Mammary epithelial cell (primary cell): ENCODE measurements at regions not wholly inside any gene's neighbourhood (a gene's known extent, or its start where the extent isn't known, plus 50 kb on each side); places are given as distances from the start of the nearest gene placed in this dataset.

Experiments used
- CTCF ChIP-seq, 2 donors: IDR thresholded peaks in 1 of 2; conservative IDR thresholded peaks in 1 of 2; 2 replicates each; pipeline ENCODE4 v1.5.1; 2011 to 2012; ENCODE audit warnings: inconsistent platforms in 2 of 2, low read length in 2 of 2, mild to moderate bottlenecking in 2 of 2, control low read depth in 1 of 2, low read depth in 1 of 2; ENCODE audit not compliant: insufficient read depth in 1 of 2; ENCODE audit errors: extremely low read depth in 1 of 2
- EZH2 ChIP-seq: IDR thresholded peaks from 2 replicates; pipeline ENCODE4 v1.6.1; 2012; ENCODE audit warnings: low read length, inconsistent platforms, borderline replicate concordance

GRCh38 chr3:72185549-72186399 lies 400.8 kb upstream of the PROK2 start:
- TF ChIP-seq CTCF (conservative IDR thresholded peaks at IDR 0.05 in 1 of 2, IDR thresholded peaks at IDR 0.05 in 1 of 2; ENCODE audit: extremely low read depth in 1 of 2, insufficient read depth in 1 of 2, low read depth in 1 of 2, low read length in 2 of 2) (no peak), EZH2 (no peak)
